NCI-H1436 (cell line): ENCODE measurements at regions not wholly inside any gene's neighbourhood (a gene's known extent, or its start where the extent isn't known, plus 50 kb on each side); places are given as distances from the start of the nearest gene placed in this dataset.

Source experiments
- DNase-seq: peaks from one replicate; lab custom pipeline; 2025; lab: John Stamatoyannopoulos, UW

DNA sequence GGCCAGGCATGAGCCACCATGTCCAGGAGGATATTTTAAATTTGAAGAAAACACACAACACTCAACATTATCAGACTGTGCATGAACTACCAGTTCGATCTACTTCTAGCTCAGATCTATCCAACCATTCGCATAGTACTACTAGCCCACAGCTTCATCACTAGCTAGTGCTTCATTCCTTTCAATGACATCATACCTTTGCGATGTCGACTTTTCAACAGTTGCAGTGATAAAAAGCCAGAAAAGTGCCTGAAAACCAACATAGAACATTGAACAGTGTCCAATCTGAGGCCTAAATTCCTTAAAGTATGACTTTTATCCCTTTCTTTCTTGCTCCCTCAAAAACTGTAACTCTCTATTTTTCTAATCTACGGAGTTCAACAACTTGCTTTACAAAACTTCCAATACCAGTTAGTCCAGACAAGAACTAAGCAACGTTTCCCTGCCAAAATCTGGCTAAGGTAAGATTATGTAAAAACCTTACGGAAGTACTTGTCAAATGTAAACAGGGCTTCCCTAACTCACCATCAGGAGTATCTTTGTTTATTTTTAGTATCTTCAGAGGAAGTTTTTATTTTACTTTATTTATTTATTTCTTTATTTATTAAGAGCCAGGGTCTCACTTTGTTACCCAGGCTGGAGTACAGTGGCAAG lies 434.0 kb upstream of the JARID2 start:
- no peak for DNase-seq

DNA sequence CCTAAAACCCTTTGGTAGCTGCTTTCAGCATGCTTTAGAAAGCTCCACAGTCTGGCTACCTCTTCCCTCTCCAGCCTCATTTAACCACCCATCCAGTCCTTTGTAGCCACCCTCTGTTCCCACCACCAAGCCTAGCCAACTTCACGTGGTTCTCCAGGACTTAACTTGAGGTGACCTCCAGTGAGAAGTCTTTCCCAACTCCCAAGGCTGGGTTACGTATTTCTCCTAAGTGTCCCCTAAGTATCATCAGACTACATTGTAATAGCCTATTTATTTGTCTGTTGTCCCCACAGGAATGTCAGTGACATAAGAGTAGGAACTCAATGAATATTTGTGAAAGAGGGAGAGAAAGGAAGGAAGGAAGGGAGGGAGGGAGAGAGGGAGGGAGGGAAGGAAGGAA lies 431.9 kb upstream of the JARID2 start:
- DNase-seq = no peak

DNA sequence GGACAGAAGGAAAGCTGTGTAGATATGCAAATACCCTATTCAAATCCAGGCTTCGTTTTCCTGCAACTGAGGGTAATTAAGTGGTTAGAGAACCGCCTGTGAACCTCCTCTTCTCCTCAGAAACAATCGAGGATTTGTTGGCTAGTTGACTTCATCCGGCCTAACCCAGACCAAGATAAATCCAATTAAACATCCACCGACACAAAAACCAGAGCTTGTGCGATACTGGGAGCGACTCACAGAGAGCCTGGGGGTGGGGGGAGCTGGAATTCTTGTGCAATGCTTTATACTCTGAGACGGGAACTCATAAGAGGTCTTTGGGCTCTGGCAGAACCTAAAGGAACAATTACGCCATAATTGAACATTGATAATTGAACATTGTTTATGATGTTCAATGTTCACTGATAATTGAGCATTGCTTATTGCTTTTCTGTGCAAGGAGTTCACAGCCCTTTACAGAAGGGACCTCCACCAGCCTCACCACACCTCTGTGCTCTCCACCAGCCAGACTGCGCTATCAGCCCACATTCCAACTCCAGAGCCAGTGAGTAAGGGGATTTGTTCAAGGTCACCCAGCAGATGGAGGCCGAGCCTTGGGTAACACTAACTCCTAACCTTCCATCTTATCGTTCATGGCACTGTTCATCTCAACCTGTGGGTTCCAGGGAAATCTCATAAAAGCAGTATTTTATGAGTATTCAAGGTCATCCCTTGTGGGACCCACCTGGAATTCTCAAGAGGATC lies 429.6 kb upstream of the JARID2 start:
- no peak for DNase-seq

DNA sequence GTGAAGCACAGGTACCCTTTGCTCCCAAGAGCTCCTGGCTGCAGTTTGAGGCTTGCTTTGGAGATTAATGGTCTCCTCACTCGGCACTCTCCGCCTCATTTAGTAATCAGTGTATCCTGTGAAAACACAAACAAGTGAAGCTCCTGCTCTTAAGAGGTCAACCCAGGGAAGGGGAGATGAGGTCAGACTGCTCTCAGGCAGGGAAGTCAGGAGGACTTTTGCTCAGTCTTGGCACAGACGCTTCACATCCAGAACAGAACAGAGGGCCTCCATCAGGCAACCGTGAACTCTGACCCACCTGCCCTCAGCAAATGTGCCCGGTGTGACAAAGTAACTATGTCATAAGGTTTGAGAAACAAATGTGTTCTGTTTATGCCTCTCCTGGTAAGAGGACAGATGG lies 428.8 kb upstream of the JARID2 start:
- DNase-seq = no peak

DNA sequence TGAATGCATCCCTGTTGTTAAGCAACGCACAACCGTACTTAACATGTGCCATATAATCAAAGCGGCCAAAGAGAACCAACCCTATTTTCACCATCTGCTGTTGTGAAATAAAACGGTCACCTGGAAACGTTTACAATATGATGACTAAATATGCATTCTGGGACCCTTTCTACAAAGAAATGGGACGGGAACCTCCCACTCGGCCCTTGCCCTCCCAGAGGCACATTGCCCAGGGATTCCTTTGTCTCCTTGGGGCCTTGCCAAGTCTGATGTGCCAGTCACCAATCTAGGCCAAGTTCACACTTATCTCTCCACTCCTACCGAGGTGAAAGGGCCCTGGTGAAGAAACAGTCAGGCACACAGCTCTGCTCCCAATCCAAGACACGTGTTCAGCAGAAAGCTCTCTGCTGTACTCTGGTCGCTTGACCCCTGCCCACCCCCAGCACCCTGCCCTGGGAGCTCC lies 427.4 kb upstream of the JARID2 start:
- no peak for DNase-seq

DNA sequence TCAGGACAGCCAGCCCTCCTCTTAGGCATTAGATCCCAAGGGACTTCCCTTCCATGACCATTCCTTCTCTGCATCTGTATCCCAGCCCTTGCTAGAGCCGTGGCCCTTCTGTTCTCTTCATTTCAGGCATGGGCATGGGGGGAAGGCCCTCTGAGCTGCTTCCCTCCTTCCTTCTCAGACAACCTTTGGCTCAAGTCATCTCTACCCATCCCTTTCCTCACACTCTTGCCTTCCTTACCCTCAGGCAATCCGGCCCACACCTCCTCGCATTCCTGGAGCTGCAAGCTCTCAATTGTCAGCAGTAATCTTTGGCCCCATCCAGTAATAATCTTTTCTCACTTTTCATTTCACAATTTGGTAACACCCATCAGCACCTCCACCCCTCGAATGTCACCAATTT lies 426.9 kb upstream of the JARID2 start:
- DNase-seq = no peak

DNA sequence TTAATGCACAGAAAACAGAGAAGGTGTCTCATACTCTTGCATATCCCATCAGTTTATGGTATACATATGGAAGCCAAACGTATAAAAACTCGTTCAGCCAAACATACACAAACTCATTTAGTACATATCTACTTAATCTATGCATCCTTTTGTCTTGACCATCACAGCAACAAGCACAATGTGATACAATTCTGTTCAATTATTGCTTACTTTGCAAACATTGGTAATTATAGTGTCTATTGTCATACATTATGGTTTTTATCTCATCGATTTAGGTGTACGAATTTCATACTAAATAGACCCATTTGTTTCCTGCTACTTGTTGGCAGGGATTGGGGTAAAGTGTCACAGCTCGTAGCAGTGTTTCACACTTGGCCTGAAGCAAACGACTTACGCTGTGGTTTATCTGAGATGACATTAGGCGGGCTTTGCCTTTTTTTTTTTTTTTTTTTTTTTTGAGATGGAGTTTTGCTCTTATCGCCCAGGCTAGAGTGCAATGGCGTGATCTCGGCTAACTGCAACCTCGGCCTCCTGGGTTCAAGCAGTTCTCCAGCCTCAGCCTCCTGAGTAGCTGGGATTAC lies 425.9 kb upstream of the JARID2 start:
- DNase-seq = no peak

DNA sequence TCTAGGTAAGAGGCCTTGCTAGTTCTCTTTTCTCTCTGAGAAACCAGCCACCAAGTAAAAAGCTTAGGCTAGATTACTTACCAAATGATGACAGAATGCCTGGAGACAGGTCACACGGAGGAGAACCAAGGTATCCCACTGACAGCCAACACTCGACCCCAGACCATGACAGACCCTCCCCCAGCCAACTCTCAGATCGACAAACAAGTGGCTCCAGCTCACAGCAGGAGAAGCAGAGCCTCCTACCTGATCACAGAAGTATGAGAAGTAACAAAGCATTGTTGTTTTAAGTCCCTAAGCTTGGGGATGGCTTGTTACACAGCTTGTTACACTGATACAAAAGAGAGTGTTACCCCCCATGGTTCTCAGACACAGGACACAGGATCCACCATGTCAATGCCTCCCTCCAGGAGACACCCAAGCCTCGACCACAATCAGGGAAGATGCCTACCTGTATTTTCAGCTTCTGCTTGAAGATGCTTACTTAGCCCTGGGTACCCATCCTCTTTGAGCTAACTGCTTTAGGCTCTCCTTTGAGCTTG lies 423.8 kb upstream of the JARID2 start:
- no peak for DNase-seq

DNA sequence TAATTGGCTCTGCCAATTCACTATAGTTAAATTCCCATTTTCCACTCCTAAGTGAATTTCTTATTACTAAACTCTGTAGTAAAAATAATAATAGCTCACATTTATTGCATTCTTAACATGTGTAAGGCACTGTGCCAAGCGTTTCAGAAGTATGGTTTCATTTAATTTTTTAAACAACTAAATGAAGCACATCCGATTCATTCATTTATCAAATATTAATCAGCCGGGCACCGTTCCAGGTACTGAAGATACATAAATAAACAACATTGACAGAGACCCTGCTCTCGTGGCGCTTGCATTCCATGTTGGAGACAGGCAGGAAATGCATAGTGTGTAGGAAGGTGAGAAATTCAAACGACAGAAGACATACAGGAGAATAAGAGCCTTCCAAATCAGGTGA lies 423.2 kb upstream of the JARID2 start:
- no peak for DNase-seq

DNA sequence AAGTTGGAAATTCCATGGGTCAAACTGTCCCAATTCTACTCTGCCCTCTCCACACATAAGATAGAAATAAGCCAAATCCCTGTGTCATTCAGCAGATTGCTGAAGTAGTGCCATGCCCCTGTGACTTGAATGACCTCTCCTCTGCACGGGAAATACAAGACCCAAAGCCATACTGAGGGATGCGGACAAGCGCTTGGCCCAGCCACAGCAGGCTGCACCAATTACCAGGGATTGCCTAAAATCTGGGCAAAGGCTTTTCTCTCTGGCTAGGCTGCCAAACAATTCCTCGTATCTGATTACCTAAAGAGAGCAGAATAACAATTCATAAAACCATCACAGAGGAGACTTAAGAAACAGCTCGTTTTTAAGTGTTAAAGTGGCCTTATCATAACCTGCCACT lies 421.8 kb upstream of the JARID2 start:
- no peak for DNase-seq

DNA sequence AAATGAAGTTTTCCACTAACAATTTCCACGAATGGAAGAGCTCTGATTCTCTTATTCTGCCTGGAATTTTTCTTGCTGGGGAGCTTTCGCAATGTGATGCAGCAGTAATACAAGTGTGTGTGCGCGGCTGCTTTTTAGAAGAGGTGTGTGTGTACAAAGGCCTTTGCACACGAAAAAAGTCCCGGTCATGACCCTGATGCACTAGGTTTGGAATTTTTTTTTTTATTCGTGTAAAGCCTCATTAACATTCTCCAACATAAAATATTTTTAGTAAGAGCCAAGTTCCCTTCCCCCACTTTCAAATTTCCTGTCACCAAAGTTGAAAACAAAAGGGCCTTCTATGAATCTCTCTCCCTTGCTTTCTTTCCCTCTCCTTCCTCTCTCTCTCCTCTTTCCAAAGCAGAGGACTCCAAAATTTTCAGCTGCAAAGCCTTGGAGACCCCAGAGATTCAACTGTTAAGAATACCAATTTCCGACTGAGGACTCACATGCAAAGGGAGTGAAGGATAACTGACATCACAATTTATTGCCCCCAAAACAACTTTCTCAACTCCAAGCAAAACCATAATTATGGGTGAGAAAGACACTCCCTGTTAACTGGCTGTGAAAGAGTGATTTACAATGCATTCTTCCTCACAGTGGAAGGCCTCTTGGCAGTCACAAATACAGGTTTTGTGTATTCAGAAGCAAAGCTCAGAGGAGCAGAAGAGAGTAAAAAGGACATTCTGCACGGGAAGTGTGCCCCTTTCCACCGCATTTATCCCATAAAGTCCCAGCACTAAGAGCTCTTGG lies 421.2 kb upstream of the JARID2 start:
- no peak for DNase-seq

DNA sequence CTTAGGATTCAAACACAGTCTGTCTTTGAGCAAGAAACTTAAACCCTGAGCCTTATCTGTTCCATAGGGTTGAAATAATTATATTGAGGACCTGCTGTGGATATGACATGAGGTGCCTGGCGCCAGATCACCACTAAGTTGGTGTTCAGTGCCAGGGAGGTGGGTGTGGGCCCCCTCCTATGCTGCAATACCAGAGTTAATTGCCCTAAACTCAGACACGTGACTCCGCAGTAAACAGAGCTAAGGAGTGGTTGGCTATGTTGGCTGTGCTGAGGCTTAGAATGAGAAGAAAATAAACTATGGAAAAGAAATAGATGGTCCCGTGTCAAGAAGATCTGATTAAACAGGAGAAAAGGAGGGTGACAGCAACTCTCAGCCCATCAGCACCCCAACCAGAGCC lies 419.4 kb upstream of the JARID2 start:
- DNase-seq = no peak

DNA sequence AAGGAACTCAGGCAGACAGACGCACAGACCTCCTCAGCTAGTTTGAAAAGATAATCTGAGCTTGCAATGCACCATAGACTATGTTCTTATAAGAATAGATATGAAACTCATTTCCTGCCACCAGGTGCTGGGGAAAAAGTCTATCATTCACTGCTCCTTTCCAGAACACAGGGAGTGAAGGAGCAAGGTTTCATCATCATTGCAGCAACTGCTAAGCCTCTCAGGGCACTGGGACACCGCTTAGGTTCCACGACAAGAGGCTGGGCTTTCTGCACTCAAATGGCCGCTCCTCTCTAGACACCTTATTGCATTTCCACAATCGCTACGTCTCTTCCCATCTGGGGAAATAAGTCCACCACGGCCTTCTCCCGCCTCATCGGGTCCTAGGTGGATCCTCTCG lies 418.5 kb upstream of the JARID2 start:
- no peak for DNase-seq

DNA sequence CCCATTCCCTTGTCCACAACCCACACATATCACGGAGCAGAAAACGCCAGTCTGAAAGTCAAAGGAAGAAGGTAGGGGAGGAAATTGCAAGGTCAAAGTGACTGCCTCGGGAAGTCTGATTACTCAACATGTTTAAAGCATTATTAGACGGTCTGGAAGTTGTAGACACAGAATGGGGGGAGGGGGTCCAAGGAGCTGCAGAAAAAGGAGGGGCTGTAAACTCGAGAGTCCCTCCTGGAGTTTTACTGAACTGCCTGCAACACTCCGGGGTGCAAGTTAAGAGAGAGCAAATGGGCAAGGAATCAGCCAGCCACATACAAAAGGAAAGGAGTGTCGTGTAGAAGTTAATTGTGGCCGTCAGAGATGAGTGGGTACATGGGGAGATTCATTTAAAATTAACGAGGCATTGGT lies 417.7 kb upstream of the JARID2 start:
- no peak for DNase-seq

DNA sequence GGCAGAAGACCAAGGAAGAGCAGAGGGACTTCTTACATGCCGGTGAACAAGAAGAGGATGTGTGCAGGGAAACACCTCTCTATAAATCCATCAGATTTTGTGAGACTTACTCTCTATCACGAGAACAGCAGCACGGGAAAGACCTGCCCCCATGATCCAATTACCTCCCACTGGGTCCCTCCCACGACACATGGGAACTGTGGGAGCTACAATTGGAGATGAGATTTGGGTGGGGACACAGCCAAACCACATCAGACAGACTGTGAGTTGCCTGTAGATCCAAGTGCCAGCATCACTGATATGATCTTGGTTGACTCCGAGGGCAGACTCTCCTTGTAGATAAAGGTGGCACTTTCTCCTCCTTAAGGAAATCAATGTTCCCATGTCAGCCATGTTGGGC lies 414.8 kb upstream of the JARID2 start:
- no peak for DNase-seq

DNA sequence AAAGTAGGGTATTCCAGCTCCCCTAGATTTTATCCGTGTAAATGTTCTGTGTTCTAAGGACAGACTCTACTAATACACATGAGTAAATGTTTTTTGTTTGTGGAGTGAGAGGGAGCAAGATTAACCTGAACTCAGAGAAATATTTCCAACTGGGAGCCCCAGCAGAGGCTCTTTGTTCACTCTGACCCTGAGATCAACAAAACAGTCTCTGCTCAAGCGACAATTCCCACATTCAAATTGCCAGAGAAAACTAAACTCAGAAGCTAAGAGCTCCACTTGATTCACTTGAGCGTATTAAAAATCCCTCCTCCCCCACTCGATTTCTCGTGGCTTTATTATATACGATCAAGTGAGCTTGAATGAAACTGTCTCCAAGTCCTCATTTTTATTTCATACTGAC lies 413.9 kb upstream of the JARID2 start:
- DNase-seq = no peak

DNA sequence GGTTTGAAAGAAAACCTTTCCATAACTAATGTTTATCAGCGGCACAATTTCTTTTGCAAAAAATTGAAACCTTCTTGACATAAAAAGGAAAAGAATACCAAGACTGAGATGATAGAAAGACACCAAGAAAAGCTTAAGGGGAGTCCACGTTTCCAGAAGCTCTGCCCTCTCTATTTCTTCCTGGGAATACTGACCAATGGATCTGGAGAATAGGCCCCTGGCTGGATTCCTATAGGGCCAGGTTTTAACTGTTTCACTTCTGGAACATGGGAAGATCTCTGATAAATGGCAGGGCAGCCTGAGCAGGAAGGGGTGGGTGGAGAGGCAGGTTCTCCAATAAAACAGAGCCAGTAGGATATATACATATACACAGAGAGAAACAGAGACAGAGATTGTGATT lies 413.4 kb upstream of the JARID2 start:
- DNase-seq = no peak

DNA sequence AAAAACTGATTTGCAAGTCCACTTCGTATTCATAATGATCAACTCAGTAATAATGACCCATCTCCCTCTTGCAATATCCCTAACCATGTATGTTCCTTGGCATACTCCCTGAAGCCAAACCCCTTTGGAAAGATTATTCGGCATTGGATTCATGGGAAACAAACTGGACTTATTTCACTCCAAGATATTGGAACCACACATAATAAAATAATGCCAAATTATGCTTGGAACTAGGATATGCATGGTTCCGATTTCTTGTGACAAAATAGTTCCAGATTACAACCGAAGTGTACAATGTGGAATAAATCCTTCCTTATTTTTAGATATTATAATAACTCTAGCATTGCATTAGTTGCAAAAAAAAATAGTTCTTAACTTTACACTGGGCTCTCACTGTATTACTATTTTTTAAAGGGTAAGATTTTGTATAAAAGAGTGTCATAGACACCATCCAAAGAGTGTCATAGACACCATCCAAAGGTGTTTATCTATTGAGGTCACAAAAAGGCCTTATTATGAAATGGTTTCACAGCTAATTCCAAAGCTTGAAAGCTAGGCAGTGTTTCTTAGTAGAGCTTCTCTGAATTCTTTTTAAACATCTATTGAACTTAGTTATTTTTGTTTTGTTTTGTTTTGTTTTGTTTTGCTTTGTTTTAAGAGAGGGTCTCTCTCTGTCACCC lies 410.9 kb upstream of the JARID2 start:
- DNase-seq = no peak

DNA sequence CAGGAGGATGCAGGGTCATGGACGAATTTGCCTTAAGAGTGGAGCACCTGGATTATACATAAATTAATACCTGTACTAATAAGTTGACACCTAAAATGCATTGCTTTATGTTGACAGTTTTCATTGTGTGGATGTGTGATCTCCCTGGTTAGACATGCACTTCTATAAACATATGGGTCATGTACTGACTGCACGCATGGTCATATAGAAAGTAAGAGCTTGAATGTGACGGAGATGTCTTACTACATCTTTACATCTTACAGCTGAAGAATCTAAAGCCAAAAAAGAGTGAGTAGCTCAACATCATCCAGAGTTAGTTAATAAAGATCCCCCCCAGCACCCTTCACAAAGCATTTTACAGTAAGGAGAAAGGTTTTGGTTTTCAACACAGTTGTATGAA lies 408.4 kb upstream of the JARID2 start:
- no peak for DNase-seq

DNA sequence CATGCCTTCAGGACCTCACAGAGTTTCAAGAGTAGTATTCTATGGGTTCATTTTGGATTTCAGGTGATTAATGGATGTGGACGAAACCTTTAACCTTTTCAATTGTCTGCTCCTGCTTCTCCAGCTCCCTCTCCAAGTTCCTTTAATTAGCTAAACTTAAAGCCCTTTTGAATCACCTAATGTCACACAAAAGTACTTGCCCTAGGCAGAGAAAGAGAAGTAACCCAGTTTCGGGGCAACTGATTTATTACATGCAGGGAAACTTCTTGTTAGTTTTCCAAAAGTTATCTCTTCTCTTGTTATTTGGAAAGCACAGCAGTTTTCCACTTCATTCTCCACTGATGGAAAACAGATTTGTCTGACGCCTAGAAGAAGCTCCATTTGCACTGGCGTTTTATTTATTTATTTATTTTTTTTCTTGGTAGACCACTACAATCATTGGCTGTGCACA lies 407.7 kb upstream of the JARID2 start:
- no peak for DNase-seq

DNA sequence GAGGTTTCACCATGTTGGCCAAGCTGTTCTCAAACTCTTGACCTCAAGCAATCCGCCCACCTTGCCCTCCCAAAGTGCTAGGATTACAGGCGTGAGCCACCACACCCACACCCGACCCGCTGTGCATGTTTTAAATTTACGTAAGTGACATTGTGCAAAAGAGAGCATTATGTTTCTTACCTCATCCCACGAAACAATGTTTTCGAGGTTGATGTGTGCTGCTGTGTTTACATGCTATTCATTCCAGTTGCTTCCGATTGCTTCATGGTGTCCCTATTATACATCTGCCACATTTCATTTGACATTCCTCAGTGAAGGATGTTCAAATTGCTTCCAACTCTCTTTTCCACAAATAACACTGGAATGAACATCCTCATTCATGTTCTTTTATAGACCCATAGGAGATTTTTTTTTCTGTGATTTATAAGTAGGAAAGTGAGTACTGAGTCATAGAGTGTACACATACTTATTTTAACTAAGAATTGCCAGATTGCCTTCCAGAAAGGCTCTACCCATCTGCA lies 403.9 kb upstream of the JARID2 start:
- DNase-seq = no peak

DNA sequence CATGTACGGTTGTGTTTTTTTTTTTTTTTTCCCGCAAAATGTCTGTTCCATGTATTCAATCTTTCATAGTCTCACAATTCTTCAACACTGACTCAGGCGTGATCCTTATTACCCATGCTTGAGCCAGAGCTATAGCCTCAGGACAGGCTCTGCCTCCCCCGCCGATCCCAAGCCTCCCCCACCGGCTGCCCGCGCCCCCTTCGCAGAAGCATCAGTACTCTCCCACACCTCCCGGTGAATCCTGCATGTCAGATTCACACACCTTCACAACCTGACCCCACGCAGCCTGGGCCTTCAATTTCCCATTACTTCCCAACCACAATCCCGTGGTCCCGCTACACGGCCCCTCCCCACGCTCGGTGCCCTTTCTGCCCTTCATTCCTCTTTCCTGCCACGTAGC lies 401.5 kb upstream of the JARID2 start:
- DNase-seq = no peak
